H9 (cell line): ENCODE measurements at regions not wholly inside any gene's neighbourhood (a gene's known extent, or its start where the extent isn't known, plus 50 kb on each side); places are given as distances from the start of the nearest gene placed in this dataset.

Experiments used
- DNase-seq: peaks from one replicate; pipeline ENCODE4 v3.0.0-alpha.2; 2017
- H2AFZ ChIP-seq: one replicate; pipeline ENCODE4 v1.6.1; 2013; ENCODE audit warnings: mild to moderate bottlenecking, low read length, control low read depth, moderate library complexity
- H2AK5ac ChIP-seq: 2 replicates; pipeline ENCODE4 v1.6.1; 2013; ENCODE audit warnings: low read length, control low read depth, mixed read lengths; ENCODE audit not compliant: insufficient read length
- H2BK120ac ChIP-seq: one replicate; pipeline ENCODE4 v1.6.1; 2013; ENCODE audit warnings: low read depth, mild to moderate bottlenecking, low read length, control low read depth, inconsistent platforms; ENCODE audit not compliant: poor library complexity, severe bottlenecking
- H2BK12ac ChIP-seq: 2 replicates; pipeline ENCODE4 v1.6.1; 2013; ENCODE audit warnings: low read length, control low read depth, mixed read lengths, low read depth; ENCODE audit not compliant: insufficient read length
- H2BK15ac ChIP-seq: 2 replicates; pipeline ENCODE4 v1.6.1; 2013; ENCODE audit warnings: low read depth, low read length, control low read depth
- H2BK20ac ChIP-seq: one replicate; pipeline ENCODE4 v1.6.1; 2013; ENCODE audit warnings: low read depth, mild to moderate bottlenecking, low read length, control low read depth, inconsistent platforms; ENCODE audit not compliant: poor library complexity, severe bottlenecking
- H2BK5ac ChIP-seq: 2 replicates; pipeline ENCODE4 v1.6.1; 2013; ENCODE audit warnings: low read length, control low read depth, mixed read lengths; ENCODE audit not compliant: insufficient read length
- H3K14ac ChIP-seq: 2 replicates; pipeline ENCODE4 v1.6.1; 2013; ENCODE audit warnings: low read length, control low read depth; ENCODE audit not compliant: insufficient read depth
- H3K18ac ChIP-seq: 2 replicates; pipeline ENCODE4 v1.6.1; 2013; ENCODE audit warnings: low read depth, mild to moderate bottlenecking, mixed read lengths, low read length, control low read depth; ENCODE audit not compliant: insufficient read length
- H3K23ac ChIP-seq: 2 replicates; pipeline ENCODE4 v1.6.1; 2013; ENCODE audit warnings: low read length, control low read depth, mixed read lengths, low read depth; ENCODE audit not compliant: insufficient read length
- H3K23me2 ChIP-seq: 2 replicates; pipeline ENCODE4 v1.6.1; 2013; ENCODE audit warnings: low read depth, mild to moderate bottlenecking, mixed read lengths, low read length, control low read depth; ENCODE audit not compliant: insufficient read length, poor library complexity, severe bottlenecking
- H3K27ac ChIP-seq: 2 replicates; pipeline ENCODE4 v1.5.1; 2013; ENCODE audit warnings: low read length, control low read depth, mixed read lengths, low read depth; ENCODE audit not compliant: insufficient read length
- H3K27me3 ChIP-seq: 2 replicates; pipeline ENCODE4 v1.6.1; 2013; ENCODE audit warnings: low read length, control low read depth, inconsistent platforms; ENCODE audit not compliant: insufficient read depth
- H3K4ac ChIP-seq: 2 replicates; pipeline ENCODE4 v1.6.1; 2013; ENCODE audit warnings: low read depth, mild to moderate bottlenecking, control low read depth, inconsistent platforms, low read length, moderate library complexity
- H3K4me1 ChIP-seq: 2 replicates; pipeline ENCODE4 v1.6.1; 2013; ENCODE audit warnings: low read length, control low read depth, inconsistent platforms; ENCODE audit not compliant: insufficient read depth
- H3K4me2 ChIP-seq: 2 replicates; pipeline ENCODE4 v1.6.1; 2013; ENCODE audit warnings: low read length, control low read depth, mixed read lengths; ENCODE audit not compliant: insufficient read length, insufficient read depth
- H3K56ac ChIP-seq: 2 replicates; pipeline ENCODE4 v1.6.1; 2013; ENCODE audit warnings: low read depth, mild to moderate bottlenecking, mixed read lengths, low read length, control low read depth; ENCODE audit not compliant: insufficient read length
- H3K79me1 ChIP-seq: 2 replicates; pipeline ENCODE4 v1.6.1; 2013; ENCODE audit warnings: low read depth, mild to moderate bottlenecking, moderate library complexity, low read length, control low read depth, inconsistent platforms; ENCODE audit not compliant: insufficient read depth, poor library complexity, severe bottlenecking
- H3K79me2 ChIP-seq: 2 replicates; pipeline ENCODE4 v1.6.1; 2013; ENCODE audit warnings: low read length, control low read depth, inconsistent platforms; ENCODE audit not compliant: insufficient read depth
- H3K9ac ChIP-seq: 2 replicates; pipeline ENCODE4 v1.6.1; 2013; ENCODE audit warnings: low read length, control low read depth, mixed read lengths; ENCODE audit not compliant: insufficient read length; ENCODE audit errors: extremely low read depth
- H3K9me3 ChIP-seq: one replicate; pipeline ENCODE4 v1.6.1; 2013; ENCODE audit warnings: low read depth, low read length, inconsistent platforms; ENCODE audit not compliant: control insufficient read depth
- H3T11ph ChIP-seq: one replicate; pipeline ENCODE4 v1.6.1; 2013; ENCODE audit warnings: mild to moderate bottlenecking, low read length, control low read depth, inconsistent platforms
- H4K20me1 ChIP-seq: one replicate; pipeline ENCODE4 v1.6.1; 2013; ENCODE audit not compliant: control insufficient read depth, insufficient read length, insufficient read depth
- H4K5ac ChIP-seq: 2 replicates; pipeline ENCODE4 v1.6.1; 2013; ENCODE audit warnings: low read depth, mild to moderate bottlenecking, mixed read lengths, low read length, control low read depth; ENCODE audit not compliant: insufficient read length
- H4K8ac ChIP-seq: replicated peaks from 2 replicates; pipeline ENCODE4 v1.6.1; 2013; ENCODE audit warnings: low read length, control low read depth, mixed read lengths, low read depth; ENCODE audit not compliant: insufficient read length
- H4K91ac ChIP-seq: 2 replicates; pipeline ENCODE4 v1.6.1; 2013; ENCODE audit warnings: low read depth, mild to moderate bottlenecking, moderate library complexity, mixed read lengths, low read length, control low read depth; ENCODE audit not compliant: insufficient read length
- H3K27ac Mint-ChIP-seq, 3 experiments: 2 replicates in 2 of 3; 3 replicates in 1 of 3; pipeline ENCODE4 v1.8.0; 2020 to 2021; ENCODE audit warnings: mixed read lengths in 3 of 3, mild to moderate bottlenecking in 1 of 3, moderate library complexity in 1 of 3
- H3K27me3 Mint-ChIP-seq: 2 replicates; pipeline ENCODE4 v1.8.0; 2021; ENCODE audit warnings: low read depth, mild to moderate bottlenecking, moderate library complexity, mixed read lengths
- H3K36me3 Mint-ChIP-seq, 3 experiments: 2 replicates in 2 of 3; 3 replicates in 1 of 3; pipeline ENCODE4 v1.8.0; 2020 to 2021; ENCODE audit warnings: low read depth in 3 of 3, mixed read lengths in 3 of 3; ENCODE audit not compliant: insufficient read depth in 1 of 3
- H3K4me1 Mint-ChIP-seq, 2 experiments: 2 replicates each; pipeline ENCODE4 v1.8.0; 2020; ENCODE audit warnings: mixed read lengths in 2 of 2
- H3K4me3 Mint-ChIP-seq, 2 experiments: 2 replicates in 1 of 2; 3 replicates in 1 of 2; pipeline ENCODE4 v1.8.0; 2020 to 2021; ENCODE audit warnings: mild to moderate bottlenecking in 2 of 2, mixed read lengths in 2 of 2, moderate library complexity in 1 of 2
- H3K9me3 Mint-ChIP-seq, 2 experiments: 2 replicates in 1 of 2; 3 replicates in 1 of 2; pipeline ENCODE4 v1.8.0; 2020; ENCODE audit warnings: mild to moderate bottlenecking in 2 of 2, mixed read lengths in 2 of 2, moderate library complexity in 1 of 2
- WGBS: extraction: QIAGEN DNeasy Blood & Tissue Kit; methylation state at CpG from one replicate; pipeline ENCODE4 v1.1.7; 2013; ENCODE audit warnings: missing lambda C conversion rate, low lambda C conversion rate, mixed read lengths; ENCODE audit not compliant: insufficient read length; ENCODE audit errors: extremely low coverage; 5-methylcytosine and 5-hydroxymethylcytosine counted together
- TF ChIP-seq, protein P1 (sequence below): fragments of 200-600 bp; sonication (generic); conservative IDR thresholded peaks from 3 replicates; pipeline ENCODE4 v1.8.0; 2021; ENCODE audit warnings: antibody characterized with exemption, mild to moderate bottlenecking

DNA sequence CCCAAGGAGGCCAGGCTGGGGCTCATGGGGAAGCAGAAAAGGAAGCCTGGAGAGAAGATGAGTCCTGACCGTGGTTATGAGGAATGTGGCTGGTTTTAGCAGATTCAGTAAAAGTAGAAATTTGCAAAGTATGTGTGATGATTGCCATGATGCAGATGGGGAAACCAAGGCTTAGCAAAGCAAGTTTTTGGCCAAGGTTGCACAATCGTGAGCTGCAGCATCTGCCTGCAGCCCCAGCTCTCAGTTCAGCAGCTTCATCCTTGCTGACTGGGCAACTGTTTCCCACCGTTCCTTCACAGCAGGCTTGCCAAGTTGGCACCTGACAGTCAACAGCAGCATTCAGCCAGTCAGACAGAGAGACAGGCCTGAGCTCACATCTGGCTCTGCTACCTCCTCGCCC, 656.7 kb downstream of the MED13L start:
- Histone ChIP-seq H3K9me3 (peaks cover 3% of the 10 kb centered on the region), H2BK120ac (no peak overlapping the region), H3K56ac (no peak overlapping the region), H3K79me1 (no peaks in the 10 kb centered on the region), H3K9ac (no peak overlapping the region), H2AFZ (no peak overlapping the region), H3K27me3 (no peaks in the 10 kb centered on the region), H4K20me1 (no peaks in the 10 kb centered on the region), H4K8ac (no peak overlapping the region), H2BK15ac (no peak overlapping the region), H3K4ac (no peak overlapping the region), H2BK20ac (no peak overlapping the region), H4K5ac (no peak overlapping the region), H3K79me2 (no peaks in the 10 kb centered on the region), H3K27ac (no peak overlapping the region), H3K4me1 (peaks cover 2% of the 10 kb centered on the region; the same call in 1 of the 2 replicates), H3K18ac (no peak overlapping the region), H2BK12ac (no peak overlapping the region), H3K23me2 (no peaks in the 10 kb centered on the region), H3K4me2 (no peak overlapping the region), H3K23ac (no peak overlapping the region), H3K14ac (no peak overlapping the region), H3T11ph (no peak overlapping the region), H2AK5ac (no peak overlapping the region), H4K91ac (no peak overlapping the region), H2BK5ac (no peak overlapping the region)
- H3K36me3 Mint-ChIP-seq = peaks cover 0 to 11% (median 0%) of the 10 kb centered on the region in 3 experiments; a peak in 1 of 7 replicates
- peaks cover 8 to 14% of the 10 kb centered on the region in 2 experiments for H3K4me1 Mint-ChIP-seq
- no CpG with 5 or more reads among the region's 4 CpGs for WGBS
- no peak for DNase-seq
- TF ChIP-seq, protein P1, sequence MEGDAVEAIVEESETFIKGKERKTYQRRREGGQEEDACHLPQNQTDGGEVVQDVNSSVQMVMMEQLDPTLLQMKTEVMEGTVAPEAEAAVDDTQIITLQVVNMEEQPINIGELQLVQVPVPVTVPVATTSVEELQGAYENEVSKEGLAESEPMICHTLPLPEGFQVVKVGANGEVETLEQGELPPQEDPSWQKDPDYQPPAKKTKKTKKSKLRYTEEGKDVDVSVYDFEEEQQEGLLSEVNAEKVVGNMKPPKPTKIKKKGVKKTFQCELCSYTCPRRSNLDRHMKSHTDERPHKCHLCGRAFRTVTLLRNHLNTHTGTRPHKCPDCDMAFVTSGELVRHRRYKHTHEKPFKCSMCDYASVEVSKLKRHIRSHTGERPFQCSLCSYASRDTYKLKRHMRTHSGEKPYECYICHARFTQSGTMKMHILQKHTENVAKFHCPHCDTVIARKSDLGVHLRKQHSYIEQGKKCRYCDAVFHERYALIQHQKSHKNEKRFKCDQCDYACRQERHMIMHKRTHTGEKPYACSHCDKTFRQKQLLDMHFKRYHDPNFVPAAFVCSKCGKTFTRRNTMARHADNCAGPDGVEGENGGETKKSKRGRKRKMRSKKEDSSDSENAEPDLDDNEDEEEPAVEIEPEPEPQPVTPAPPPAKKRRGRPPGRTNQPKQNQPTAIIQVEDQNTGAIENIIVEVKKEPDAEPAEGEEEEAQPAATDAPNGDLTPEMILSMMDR = no peak
- no peak overlapping the region for H3K4me3 Mint-ChIP-seq
- no peak overlapping the region for H3K27ac Mint-ChIP-seq
- peaks cover 5% of the 10 kb centered on the region for H3K27me3 Mint-ChIP-seq
- peaks cover 3 to 5% of the 10 kb centered on the region in 2 experiments; a peak in 3 of 5 replicates for H3K9me3 Mint-ChIP-seq
